ENCODE measurements at regions not wholly inside any gene's neighbourhood (a gene's known extent, or its start where the extent isn't known, plus 50 kb on each side); places are given as distances from the start of the nearest gene placed in this dataset.

DNA sequence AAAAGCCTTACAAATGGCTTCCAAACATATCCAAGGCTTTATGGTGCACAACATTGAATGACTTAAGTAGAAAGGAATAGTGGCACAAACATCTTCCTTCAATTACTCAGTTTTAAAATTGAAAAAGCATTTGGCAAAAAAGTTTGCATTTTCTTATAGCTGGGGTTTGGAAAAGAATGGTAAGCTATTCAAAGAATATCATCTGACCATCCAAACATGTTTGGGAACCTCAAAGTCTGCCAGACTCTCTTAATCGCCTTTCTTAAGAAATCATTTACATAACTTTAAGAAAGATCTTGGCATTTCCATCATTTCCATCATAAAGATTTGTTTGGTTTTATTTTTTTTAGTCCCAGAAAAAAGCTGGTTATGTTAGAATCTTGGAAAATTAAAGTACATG lies 210.1 kb upstream of the PELI2 start:
- ATAC-seq (ENCODE audit: low read depth) (no peak), DNase-seq (no peak)
- no peak overlapping the region for H3K27ac Mint-ChIP-seq
- H3K9me3 Mint-ChIP-seq (ENCODE audit: insufficient read depth) = no peaks in the 10 kb centered on the region
- Histone ChIP-seq H3K79me2 (ENCODE audit: control insufficient read depth, insufficient read depth, low read length) (no peaks in the 10 kb centered on the region), H3K9me3 (ENCODE audit: control extremely low read depth in 1 of 3, control insufficient read depth in 2 of 3, insufficient read depth in 1 of 3, low read length in 2 of 3) (no peaks in the 10 kb centered on the region), H3K4me3 (ENCODE audit: control extremely low read depth in 1 of 5, extremely low read depth in 1 of 5, insufficient read depth in 1 of 5, low read depth in 2 of 5, low read length in 4 of 5) (no peak overlapping the region), H3K27ac (ENCODE audit: low read length in 2 of 2) (no peak overlapping the region), H3K4me2 (replicated peaks; ENCODE audit: low read depth, low read length, poor library complexity, severe bottlenecking) (no peak overlapping the region), H3K9ac (ENCODE audit: low read length) (no peak overlapping the region), H3K36me3 (replicated peaks in 1 of 2; ENCODE audit: control extremely low read depth in 1 of 2, control insufficient read depth in 1 of 2, extremely low read depth in 1 of 2, insufficient read depth in 2 of 2, low read length in 1 of 2) (no peaks in the 10 kb centered on the region), H4K20me1 (ENCODE audit: control insufficient read depth, insufficient read depth, low read length, poor library complexity, severe bottlenecking) (no peaks in the 10 kb centered on the region), H3K4me1 (ENCODE audit: control insufficient read depth in 2 of 2, insufficient read depth in 2 of 2, low read length in 2 of 2) (no peaks in the 10 kb centered on the region), H3K27me3 (replicated peaks in 1 of 4; ENCODE audit: control extremely low read depth in 1 of 4, control insufficient read depth in 3 of 4, insufficient read depth in 4 of 4, low read length in 3 of 4) (no peaks in the 10 kb centered on the region), H2AFZ (ENCODE audit: insufficient read depth, low read depth, low read length, poor library complexity, severe bottlenecking) (no peak overlapping the region)
- H3K4me3 Mint-ChIP-seq = no peak overlapping the region
- intact Hi-C loops (cut with micrococcal nuclease) = no loop called here
- POLR2A ChIA-PET = no interaction called here
- H3K27me3 Mint-ChIP-seq = peaks cover 2% of the 10 kb centered on the region
- H3K4me1 Mint-ChIP-seq = no peaks in the 10 kb centered on the region
- CTCF ChIA-PET = no interaction called here
- TF ChIP-seq, protein P1, sequence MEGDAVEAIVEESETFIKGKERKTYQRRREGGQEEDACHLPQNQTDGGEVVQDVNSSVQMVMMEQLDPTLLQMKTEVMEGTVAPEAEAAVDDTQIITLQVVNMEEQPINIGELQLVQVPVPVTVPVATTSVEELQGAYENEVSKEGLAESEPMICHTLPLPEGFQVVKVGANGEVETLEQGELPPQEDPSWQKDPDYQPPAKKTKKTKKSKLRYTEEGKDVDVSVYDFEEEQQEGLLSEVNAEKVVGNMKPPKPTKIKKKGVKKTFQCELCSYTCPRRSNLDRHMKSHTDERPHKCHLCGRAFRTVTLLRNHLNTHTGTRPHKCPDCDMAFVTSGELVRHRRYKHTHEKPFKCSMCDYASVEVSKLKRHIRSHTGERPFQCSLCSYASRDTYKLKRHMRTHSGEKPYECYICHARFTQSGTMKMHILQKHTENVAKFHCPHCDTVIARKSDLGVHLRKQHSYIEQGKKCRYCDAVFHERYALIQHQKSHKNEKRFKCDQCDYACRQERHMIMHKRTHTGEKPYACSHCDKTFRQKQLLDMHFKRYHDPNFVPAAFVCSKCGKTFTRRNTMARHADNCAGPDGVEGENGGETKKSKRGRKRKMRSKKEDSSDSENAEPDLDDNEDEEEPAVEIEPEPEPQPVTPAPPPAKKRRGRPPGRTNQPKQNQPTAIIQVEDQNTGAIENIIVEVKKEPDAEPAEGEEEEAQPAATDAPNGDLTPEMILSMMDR (IDR thresholded peaks at IDR 0.05) = no peak
- TF ChIP-seq EZH2 (IDR thresholded peaks at IDR 0.05; ENCODE audit: borderline replicate concordance, insufficient read depth, low read depth, low read length, poor library complexity, severe bottlenecking) = no peak
- no CpG with 5 or more reads among the region's 1 CpG for WGBS (ENCODE audit: insufficient coverage)

DNA sequence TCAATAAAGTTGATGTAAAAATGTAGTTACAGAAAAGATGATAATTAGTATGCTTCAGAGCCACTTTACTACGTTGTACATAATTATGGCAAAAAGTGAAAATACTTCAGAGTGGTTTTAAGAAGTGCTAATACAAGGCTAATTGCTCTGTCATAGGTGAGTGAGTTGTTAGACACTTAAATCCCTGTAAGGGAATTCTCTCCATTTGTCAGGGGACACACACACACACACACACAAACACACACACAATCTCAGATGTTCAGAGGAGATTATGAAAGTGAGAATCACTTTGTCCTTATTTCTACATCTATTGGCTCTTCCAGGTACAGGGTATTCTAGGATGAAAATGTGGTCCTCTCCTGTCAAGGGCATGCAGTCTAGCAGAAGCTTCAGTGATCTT lies 208.3 kb upstream of the PELI2 start:
- no peaks in the 10 kb centered on the region for H3K36me3 ChIP-seq (replicated peaks in 1 of 2; ENCODE audit: control extremely low read depth in 1 of 2, control insufficient read depth in 1 of 2, extremely low read depth in 1 of 2, insufficient read depth in 2 of 2, low read length in 1 of 2)
- Mint-ChIP-seq H3K4me3 (no peak overlapping the region), H3K9me3 (ENCODE audit: insufficient read depth) (no peaks in the 10 kb centered on the region), H3K27ac (no peak overlapping the region), H3K4me1 (no peaks in the 10 kb centered on the region), H3K27me3 (peaks cover 9% of the 10 kb centered on the region)
- no CpG with 5 or more reads among the region's 1 CpG for WGBS (ENCODE audit: insufficient coverage)
- ChIA-PET CTCF (no interaction called here), POLR2A (no interaction called here)
- H3K9ac ChIP-seq (ENCODE audit: low read length) = no peak overlapping the region
- ATAC-seq (ENCODE audit: low read depth) = no peak
- TF ChIP-seq, protein P1 (IDR thresholded peaks at IDR 0.05) = no peak
- no peak for TF ChIP-seq EZH2 (IDR thresholded peaks at IDR 0.05; ENCODE audit: borderline replicate concordance, insufficient read depth, low read depth, low read length, poor library complexity, severe bottlenecking)
- H4K20me1 ChIP-seq (ENCODE audit: control insufficient read depth, insufficient read depth, low read length, poor library complexity, severe bottlenecking) = no peaks in the 10 kb centered on the region
- DNase-seq = no peak
- no peak overlapping the region for H3K4me2 ChIP-seq (replicated peaks; ENCODE audit: low read depth, low read length, poor library complexity, severe bottlenecking)
- H2AFZ ChIP-seq (ENCODE audit: insufficient read depth, low read depth, low read length, poor library complexity, severe bottlenecking) = no peak overlapping the region
- intact Hi-C loops (cut with micrococcal nuclease) = no loop called here
- H3K9me3 ChIP-seq (ENCODE audit: control extremely low read depth in 1 of 3, control insufficient read depth in 2 of 3, insufficient read depth in 1 of 3, low read length in 2 of 3) = no peaks in the 10 kb centered on the region
- no peak overlapping the region for H3K27ac ChIP-seq (ENCODE audit: low read length in 2 of 2)
- H3K79me2 ChIP-seq (ENCODE audit: control insufficient read depth, insufficient read depth, low read length) = no peaks in the 10 kb centered on the region
- no peak overlapping the region for H3K4me3 ChIP-seq (ENCODE audit: control extremely low read depth in 1 of 5, extremely low read depth in 1 of 5, insufficient read depth in 1 of 5, low read depth in 2 of 5, low read length in 4 of 5)
- no peaks in the 10 kb centered on the region for H3K27me3 ChIP-seq (replicated peaks in 1 of 4; ENCODE audit: control extremely low read depth in 1 of 4, control insufficient read depth in 3 of 4, insufficient read depth in 4 of 4, low read length in 3 of 4)
- H3K4me1 ChIP-seq (ENCODE audit: control insufficient read depth in 2 of 2, insufficient read depth in 2 of 2, low read length in 2 of 2) = no peaks in the 10 kb centered on the region

Data from B cell (primary cell).